NCI-H2196 (cell line): ENCODE measurements at regions not wholly inside any gene's neighbourhood (a gene's known extent, or its start where the extent isn't known, plus 50 kb on each side); places are given as distances from the start of the nearest gene placed in this dataset.

ENCODE experiments used
- DNase-seq: peaks from one replicate; lab custom pipeline; 2025; ENCODE audit not compliant: unreplicated experiment; lab: John Stamatoyannopoulos, UW

GRCh38 chr13:72127031-72127430 lies 260.0 kb upstream of the DACH1 start:
- no peak for DNase-seq

GRCh38 chr13:72126424-72126823 lies 259.4 kb upstream of the DACH1 start:
- no peak for DNase-seq

- no peak for DNase-seq
Measured at GRCh38 chr13:72125561-72125960, 258.6 kb upstream of the DACH1 start.

GRCh38 chr13:72122661-72123255 lies 255.8 kb upstream of the DACH1 start:
- DNase-seq = no peak

- DNase-seq = no peak
Measured at GRCh38 chr13:72121466-72121865, 254.5 kb upstream of the DACH1 start.

- DNase-seq = no peak
Measured at GRCh38 chr13:72120632-72121031, 253.6 kb upstream of the DACH1 start.

GRCh38 chr13:72113931-72114330 lies 246.9 kb upstream of the DACH1 start:
- DNase-seq = no peak

- no peak for DNase-seq
Measured at GRCh38 chr13:72113076-72113475, 246.1 kb upstream of the DACH1 start.

GRCh38 chr13:72112216-72112615 lies 245.2 kb upstream of the DACH1 start:
- DNase-seq = no peak

- DNase-seq = no peak
Measured at GRCh38 chr13:72109863-72110262, 242.9 kb upstream of the DACH1 start.

GRCh38 chr13:72104656-72105180 lies 237.7 kb upstream of the DACH1 start:
- DNase-seq = no peak

- DNase-seq = no peak
Measured at GRCh38 chr13:72101768-72102400, 234.9 kb upstream of the DACH1 start.

- DNase-seq = no peak
Measured at GRCh38 chr13:72100339-72100738, 233.3 kb upstream of the DACH1 start.

GRCh38 chr13:72097568-72097967 lies 230.6 kb upstream of the DACH1 start:
- DNase-seq = no peak

- DNase-seq = no peak
Measured at GRCh38 chr13:72093262-72093661, 226.3 kb upstream of the DACH1 start.

GRCh38 chr13:72074663-72075062 lies 207.7 kb upstream of the DACH1 start:
- DNase-seq = no peak

- DNase-seq = no peak
Measured at GRCh38 chr13:72072261-72072660, 205.3 kb upstream of the DACH1 start.

GRCh38 chr13:72071713-72072112 lies 204.7 kb upstream of the DACH1 start:
- DNase-seq = no peak

- no peak for DNase-seq
Measured at GRCh38 chr13:72062566-72062965, 195.6 kb upstream of the DACH1 start.

GRCh38 chr13:72061613-72062012 lies 194.6 kb upstream of the DACH1 start:
- no peak for DNase-seq

GRCh38 chr13:72050251-72050650 lies 183.2 kb upstream of the DACH1 start:
- DNase-seq = no peak

GRCh38 chr13:72043366-72043765 lies 176.4 kb upstream of the DACH1 start:
- no peak for DNase-seq

- no peak for DNase-seq
Measured at GRCh38 chr13:72041165-72041564, 174.2 kb upstream of the DACH1 start.
